ENCODE measurements at regions not wholly inside any gene's neighbourhood (a gene's known extent, or its start where the extent isn't known, plus 50 kb on each side); places are given as distances from the start of the nearest gene placed in this dataset.

DNA sequence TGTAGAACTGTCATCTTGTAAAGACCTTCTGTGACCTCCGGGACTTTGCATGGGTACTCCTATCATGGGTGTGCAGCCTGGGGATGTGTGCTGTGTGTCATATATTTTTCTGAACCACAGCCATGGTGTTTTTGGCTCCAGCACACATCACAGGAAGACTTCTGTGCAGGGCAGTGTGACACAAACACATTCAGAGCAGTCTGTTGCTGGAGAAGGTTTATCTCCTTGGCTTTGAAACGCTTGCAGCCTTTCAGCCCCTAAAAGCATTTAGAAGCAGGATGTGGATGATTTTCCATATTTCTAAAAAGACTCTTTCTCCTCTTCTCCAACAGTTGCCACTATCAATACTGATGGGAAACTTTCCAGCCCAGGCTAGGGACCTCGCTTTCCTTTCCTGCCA lies 221.6 kb upstream of the FOXA2 start:
- DNase-seq (ENCODE audit: insufficient read length, low spot score) (no peak), FAIRE-seq (no peak)
- no peak for TF ChIP-seq POLR2A (IDR thresholded peaks at IDR 0.05; ENCODE audit: low read depth, low read length)
- no peak for TF ChIP-seq PAX5 (IDR thresholded peaks at IDR 0.05; ENCODE audit: insufficient read depth, low read length, severe bottlenecking)
- no peak for TF ChIP-seq SPI1 (IDR thresholded peaks at IDR 0.05; ENCODE audit: low read depth, low read length)
- TF ChIP-seq TAF1 (IDR thresholded peaks at IDR 0.05; ENCODE audit: low read depth, low read length) = no peak
- TF ChIP-seq POLR2AphosphoS5 (IDR thresholded peaks at IDR 0.05; ENCODE audit: low read depth, low read length) = no peak
- TF ChIP-seq POU2F2 (IDR thresholded peaks at IDR 0.05; ENCODE audit: low read depth, low read length) = no peak

GRCh38 chr20:22807045-22807444 lies 222.7 kb upstream of the FOXA2 start:
- FAIRE-seq = no peak

GRCh38 chr20:22807646-22808244 lies 223.4 kb upstream of the FOXA2 start:
- DNase-seq (ENCODE audit: insufficient read length, low spot score) = no peak
- no peak for FAIRE-seq
- no peak for TF ChIP-seq PAX5 (IDR thresholded peaks at IDR 0.05; ENCODE audit: insufficient read depth, low read length, severe bottlenecking)
- TF ChIP-seq SPI1 (IDR thresholded peaks at IDR 0.05; ENCODE audit: low read depth, low read length) = no peak

More at GRCh38 chr20:22807045-22807444, 222.7 kb upstream of the FOXA2 start:
- TF ChIP-seq PAX5 (IDR thresholded peaks at IDR 0.05; ENCODE audit: insufficient read depth, low read length, severe bottlenecking) (no peak), TAF1 (IDR thresholded peaks at IDR 0.05; ENCODE audit: low read depth, low read length) (no peak), POLR2AphosphoS5 (IDR thresholded peaks at IDR 0.05; ENCODE audit: low read depth, low read length) (no peak), POLR2A (IDR thresholded peaks at IDR 0.05; ENCODE audit: low read depth, low read length) (no peak), POU2F2 (IDR thresholded peaks at IDR 0.05; ENCODE audit: low read depth, low read length) (no peak), SPI1 (IDR thresholded peaks at IDR 0.05; ENCODE audit: low read depth, low read length) (no peak)
- no peak for DNase-seq (ENCODE audit: insufficient read length, low spot score)

DNA sequence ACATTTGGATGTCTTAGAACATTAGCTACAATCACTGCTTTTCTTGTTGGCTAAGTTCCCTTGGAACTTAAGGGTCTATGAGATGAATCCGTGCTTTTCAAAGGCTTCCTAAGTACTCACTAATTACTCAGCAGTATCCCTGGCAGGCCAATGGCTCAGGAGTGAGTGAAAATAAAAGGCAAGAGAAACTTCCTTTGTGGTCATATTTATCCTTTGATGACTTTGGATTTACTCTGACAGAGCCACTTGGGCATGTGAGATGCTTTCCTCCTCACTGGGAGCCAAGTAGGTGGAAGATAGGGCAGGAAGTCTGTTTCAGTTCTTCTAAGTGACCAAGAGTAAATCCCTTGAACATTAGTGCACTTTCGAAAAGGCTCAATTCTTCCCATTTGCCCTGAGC lies 224.3 kb upstream of the FOXA2 start:
- TF ChIP-seq POLR2A (IDR thresholded peaks at IDR 0.05; ENCODE audit: low read depth, low read length) = no peak
- TF ChIP-seq PAX5 (IDR thresholded peaks at IDR 0.05; ENCODE audit: insufficient read depth, low read length, severe bottlenecking) = no peak
- TF ChIP-seq POU2F2 (IDR thresholded peaks at IDR 0.05; ENCODE audit: low read depth, low read length) = no peak
- no peak for TF ChIP-seq TAF1 (IDR thresholded peaks at IDR 0.05; ENCODE audit: low read depth, low read length)
- no peak for TF ChIP-seq SPI1 (IDR thresholded peaks at IDR 0.05; ENCODE audit: low read depth, low read length)
- TF ChIP-seq POLR2AphosphoS5 (IDR thresholded peaks at IDR 0.05; ENCODE audit: low read depth, low read length) = no peak
- FAIRE-seq (no peak), DNase-seq (ENCODE audit: insufficient read length, low spot score) (no peak)

- no peak for FAIRE-seq
- no peak for TF ChIP-seq PAX5 (IDR thresholded peaks at IDR 0.05; ENCODE audit: insufficient read depth, low read length, severe bottlenecking)
- TF ChIP-seq TAF1 (IDR thresholded peaks at IDR 0.05; ENCODE audit: low read depth, low read length) = no peak
- TF ChIP-seq POLR2A (IDR thresholded peaks at IDR 0.05; ENCODE audit: low read depth, low read length) = no peak
- TF ChIP-seq POU2F2 (IDR thresholded peaks at IDR 0.05; ENCODE audit: low read depth, low read length) = no peak
- no peak for TF ChIP-seq POLR2AphosphoS5 (IDR thresholded peaks at IDR 0.05; ENCODE audit: low read depth, low read length)
- no peak for TF ChIP-seq SPI1 (IDR thresholded peaks at IDR 0.05; ENCODE audit: low read depth, low read length)
Observed at GRCh38 chr20:22810030-22810429, 225.1 kb upstream of the SSTR4 start.

DNA sequence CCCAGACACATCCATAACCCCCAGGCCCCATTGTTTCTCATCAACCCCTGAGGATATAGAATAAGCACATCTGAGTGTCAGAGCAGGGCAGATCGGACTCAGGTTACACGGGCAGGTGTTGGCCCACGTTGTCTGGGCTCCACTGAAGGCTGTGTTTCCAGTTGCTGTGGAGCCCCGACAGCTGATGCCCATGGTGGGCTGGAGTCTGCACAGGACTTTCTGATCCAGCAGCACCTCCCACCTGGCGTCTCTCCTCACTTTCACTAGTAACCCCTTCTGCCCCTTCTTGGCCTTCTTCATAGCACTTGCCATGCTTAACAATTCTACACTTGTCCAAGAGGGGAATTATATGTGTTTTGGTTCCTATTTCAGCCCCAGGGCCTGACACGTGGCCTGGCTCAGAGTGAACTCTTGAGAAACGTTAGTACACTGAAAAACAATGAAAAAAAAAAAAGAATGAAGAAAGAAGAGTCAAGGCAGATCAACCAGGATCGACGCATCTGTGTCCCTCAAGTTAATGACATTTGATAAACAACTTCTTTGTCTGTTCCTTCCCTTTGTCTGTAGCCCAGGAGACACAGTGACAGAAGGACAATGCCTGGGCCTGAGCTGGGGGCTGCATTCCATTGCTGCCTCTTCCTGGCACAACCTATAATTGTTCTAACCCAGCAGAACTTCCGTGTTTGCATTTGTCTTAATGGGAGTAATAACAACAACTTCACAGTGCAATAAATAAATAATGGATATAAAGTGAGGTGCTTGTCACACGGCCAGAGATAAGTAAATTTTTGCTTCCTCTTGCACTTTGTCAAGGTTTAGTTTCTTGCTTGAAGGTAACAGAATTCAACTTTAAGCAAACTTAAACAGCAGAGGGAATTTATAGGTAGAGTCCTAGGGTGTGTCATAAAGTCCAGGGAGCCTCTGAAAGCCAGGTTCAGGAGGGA lies 224.2 kb upstream of the SSTR4 start:
- DNase-seq (ENCODE audit: insufficient read length, low spot score) (no peak), FAIRE-seq (no peak)
- no peak for TF ChIP-seq TAF1 (IDR thresholded peaks at IDR 0.05; ENCODE audit: low read depth, low read length)
- no peak for TF ChIP-seq SPI1 (IDR thresholded peaks at IDR 0.05; ENCODE audit: low read depth, low read length)
- TF ChIP-seq POU2F2 (IDR thresholded peaks at IDR 0.05; ENCODE audit: low read depth, low read length) = no peak

More at GRCh38 chr20:22810030-22810429, 225.1 kb upstream of the SSTR4 start:
- DNase-seq (ENCODE audit: insufficient read length, low spot score) = no peak

- FAIRE-seq = no peak
- no peak for DNase-seq (ENCODE audit: insufficient read length, low spot score)
- TF ChIP-seq TAF1 (IDR thresholded peaks at IDR 0.05; ENCODE audit: low read depth, low read length) (no peak), POU2F2 (IDR thresholded peaks at IDR 0.05; ENCODE audit: low read depth, low read length) (no peak), PAX5 (IDR thresholded peaks at IDR 0.05; ENCODE audit: insufficient read depth, low read length, severe bottlenecking) (no peak), POLR2AphosphoS5 (IDR thresholded peaks at IDR 0.05; ENCODE audit: low read depth, low read length) (no peak)
Observed at GRCh38 chr20:22814471-22815205, 220.5 kb upstream of the SSTR4 start.

- no peak for FAIRE-seq
- TF ChIP-seq TAF1 (IDR thresholded peaks at IDR 0.05; ENCODE audit: low read depth, low read length) = no peak
- TF ChIP-seq SPI1 (IDR thresholded peaks at IDR 0.05; ENCODE audit: low read depth, low read length) = no peak
- TF ChIP-seq POU2F2 (IDR thresholded peaks at IDR 0.05; ENCODE audit: low read depth, low read length) = no peak
- no peak for TF ChIP-seq POLR2A (IDR thresholded peaks at IDR 0.05; ENCODE audit: low read depth, low read length)
- no peak for TF ChIP-seq PAX5 (IDR thresholded peaks at IDR 0.05; ENCODE audit: insufficient read depth, low read length, severe bottlenecking)
- TF ChIP-seq POLR2AphosphoS5 (IDR thresholded peaks at IDR 0.05; ENCODE audit: low read depth, low read length) = no peak
- DNase-seq (ENCODE audit: insufficient read length, low spot score) = no peak
Observed at GRCh38 chr20:22815206-22815551, 219.9 kb upstream of the SSTR4 start.

- FAIRE-seq (no peak), DNase-seq (ENCODE audit: insufficient read length, low spot score) (no peak)
- TF ChIP-seq POU2F2 (IDR thresholded peaks at IDR 0.05; ENCODE audit: low read depth, low read length) (no peak), SPI1 (IDR thresholded peaks at IDR 0.05; ENCODE audit: low read depth, low read length) (no peak), PAX5 (IDR thresholded peaks at IDR 0.05; ENCODE audit: insufficient read depth, low read length, severe bottlenecking) (no peak), TAF1 (IDR thresholded peaks at IDR 0.05; ENCODE audit: low read depth, low read length) (no peak), POLR2A (IDR thresholded peaks at IDR 0.05; ENCODE audit: low read depth, low read length) (no peak), POLR2AphosphoS5 (IDR thresholded peaks at IDR 0.05; ENCODE audit: low read depth, low read length) (no peak)
Observed at GRCh38 chr20:22815603-22816315, 219.4 kb upstream of the SSTR4 start.
